ENCODE measurements at regions not wholly inside any gene's neighbourhood (a gene's known extent, or its start where the extent isn't known, plus 50 kb on each side); places are given as distances from the start of the nearest gene placed in this dataset.
"Not testable (repeated sequence)": the region's sequence is repeated elsewhere in the genome, so short reads cannot be mapped to it uniquely, and the experiment has no call there.

GRCh38 chr3:43817825-43818224, 127.1 kb downstream of the ABHD5 start:
- Histone ChIP-seq H3K9me3 (ENCODE audit: control insufficient read depth, low read length) (no peaks in the 10 kb centered on the region), H3K4me3 (ENCODE audit: insufficient read depth, low read depth, low read length, poor library complexity, severe bottlenecking) (no peak overlapping the region), H3K27ac (ENCODE audit: insufficient read depth, low read length, poor library complexity, severe bottlenecking) (no peak overlapping the region), H3K27me3 (replicated peaks; ENCODE audit: control insufficient read depth, insufficient read depth, low read length, poor library complexity, severe bottlenecking) (no peaks in the 10 kb centered on the region), H3K36me3 (ENCODE audit: control insufficient read depth, insufficient read depth, low read length) (no peaks in the 10 kb centered on the region), H3K4me1 (ENCODE audit: control insufficient read depth, insufficient read depth, low read length, poor library complexity, severe bottlenecking) (no peaks in the 10 kb centered on the region)
- no peak for DNase-seq

GRCh38 chr3:43818229-43818628, 127.5 kb downstream of the ABHD5 start:
- Histone ChIP-seq H3K4me3 (ENCODE audit: insufficient read depth, low read depth, low read length, poor library complexity, severe bottlenecking) (no peak overlapping the region), H3K9me3 (ENCODE audit: control insufficient read depth, low read length) (no peaks in the 10 kb centered on the region), H3K36me3 (ENCODE audit: control insufficient read depth, insufficient read depth, low read length) (no peaks in the 10 kb centered on the region), H3K27ac (ENCODE audit: insufficient read depth, low read length, poor library complexity, severe bottlenecking) (no peak overlapping the region), H3K27me3 (replicated peaks; ENCODE audit: control insufficient read depth, insufficient read depth, low read length, poor library complexity, severe bottlenecking) (no peaks in the 10 kb centered on the region), H3K4me1 (ENCODE audit: control insufficient read depth, insufficient read depth, low read length, poor library complexity, severe bottlenecking) (no peaks in the 10 kb centered on the region)
- DNase-seq = no peak

- no peak overlapping the region for H3K4me3 ChIP-seq (ENCODE audit: insufficient read depth, low read depth, low read length, poor library complexity, severe bottlenecking)
- no peaks in the 10 kb centered on the region for H3K27me3 ChIP-seq (replicated peaks; ENCODE audit: control insufficient read depth, insufficient read depth, low read length, poor library complexity, severe bottlenecking)
- H3K27ac ChIP-seq (ENCODE audit: insufficient read depth, low read length, poor library complexity, severe bottlenecking) = no peak overlapping the region
- no peak for DNase-seq
- H3K4me1 ChIP-seq (ENCODE audit: control insufficient read depth, insufficient read depth, low read length, poor library complexity, severe bottlenecking) = no peaks in the 10 kb centered on the region
- H3K9me3 ChIP-seq (ENCODE audit: control insufficient read depth, low read length) = no peaks in the 10 kb centered on the region
- H3K36me3 ChIP-seq (ENCODE audit: control insufficient read depth, insufficient read depth, low read length) = no peaks in the 10 kb centered on the region
Measured at GRCh38 chr3:43838009-43838758, 147.4 kb downstream of the ABHD5 start.

GRCh38 chr3:43838877-43839276, 148.1 kb downstream of the ABHD5 start:
- H3K27ac ChIP-seq (ENCODE audit: insufficient read depth, low read length, poor library complexity, severe bottlenecking) = no peak overlapping the region
- no peaks in the 10 kb centered on the region for H3K36me3 ChIP-seq (ENCODE audit: control insufficient read depth, insufficient read depth, low read length)
- no peaks in the 10 kb centered on the region for H3K4me1 ChIP-seq (ENCODE audit: control insufficient read depth, insufficient read depth, low read length, poor library complexity, severe bottlenecking)
- H3K27me3 ChIP-seq (replicated peaks; ENCODE audit: control insufficient read depth, insufficient read depth, low read length, poor library complexity, severe bottlenecking) = no peaks in the 10 kb centered on the region
- DNase-seq = no peak
- H3K9me3 ChIP-seq (ENCODE audit: control insufficient read depth, low read length) = no peaks in the 10 kb centered on the region
- H3K4me3 ChIP-seq (ENCODE audit: insufficient read depth, low read depth, low read length, poor library complexity, severe bottlenecking) = no peak overlapping the region

GRCh38 chr3:43843386-43843785, 152.6 kb downstream of the ABHD5 start:
- no peak overlapping the region for H3K4me3 ChIP-seq (ENCODE audit: insufficient read depth, low read depth, low read length, poor library complexity, severe bottlenecking)
- no peaks in the 10 kb centered on the region for H3K36me3 ChIP-seq (ENCODE audit: control insufficient read depth, insufficient read depth, low read length)
- H3K27ac ChIP-seq (ENCODE audit: insufficient read depth, low read length, poor library complexity, severe bottlenecking) = no peak overlapping the region
- DNase-seq = no peak
- no peaks in the 10 kb centered on the region for H3K4me1 ChIP-seq (ENCODE audit: control insufficient read depth, insufficient read depth, low read length, poor library complexity, severe bottlenecking)
- H3K9me3 ChIP-seq (ENCODE audit: control insufficient read depth, low read length) = no peaks in the 10 kb centered on the region
- H3K27me3 ChIP-seq (replicated peaks; ENCODE audit: control insufficient read depth, insufficient read depth, low read length, poor library complexity, severe bottlenecking) = no peaks in the 10 kb centered on the region

- no peaks in the 10 kb centered on the region for H3K36me3 ChIP-seq (ENCODE audit: control insufficient read depth, insufficient read depth, low read length)
Measured at GRCh38 chr3:43844757-43845156, 154.0 kb downstream of the ABHD5 start.

GRCh38 chr3:43845553-43845952, 154.8 kb downstream of the ABHD5 start:
- H3K4me3 ChIP-seq (ENCODE audit: insufficient read depth, low read depth, low read length, poor library complexity, severe bottlenecking); H3K27me3 ChIP-seq (replicated peaks; ENCODE audit: control insufficient read depth, insufficient read depth, low read length, poor library complexity, severe bottlenecking); H3K9me3 ChIP-seq (ENCODE audit: control insufficient read depth, low read length); H3K36me3 ChIP-seq (ENCODE audit: control insufficient read depth, insufficient read depth, low read length); H3K4me1 ChIP-seq (ENCODE audit: control insufficient read depth, insufficient read depth, low read length, poor library complexity, severe bottlenecking); DNase-seq; H3K27ac ChIP-seq (ENCODE audit: insufficient read depth, low read length, poor library complexity, severe bottlenecking): not testable (repeated sequence)

More at GRCh38 chr3:43844757-43845156, 154.0 kb downstream of the ABHD5 start:
- H3K9me3 ChIP-seq (ENCODE audit: control insufficient read depth, low read length) = no peaks in the 10 kb centered on the region
- H3K27ac ChIP-seq (ENCODE audit: insufficient read depth, low read length, poor library complexity, severe bottlenecking) = no peak overlapping the region
- H3K27me3 ChIP-seq (replicated peaks; ENCODE audit: control insufficient read depth, insufficient read depth, low read length, poor library complexity, severe bottlenecking) = no peaks in the 10 kb centered on the region
- no peak overlapping the region for H3K4me3 ChIP-seq (ENCODE audit: insufficient read depth, low read depth, low read length, poor library complexity, severe bottlenecking)
- DNase-seq = no peak
- H3K4me1 ChIP-seq (ENCODE audit: control insufficient read depth, insufficient read depth, low read length, poor library complexity, severe bottlenecking) = no peaks in the 10 kb centered on the region

GRCh38 chr3:43852066-43852465, 161.3 kb downstream of the ABHD5 start:
- Histone ChIP-seq H3K36me3 (ENCODE audit: control insufficient read depth, insufficient read depth, low read length) (no peaks in the 10 kb centered on the region), H3K27ac (ENCODE audit: insufficient read depth, low read length, poor library complexity, severe bottlenecking) (no peak overlapping the region), H3K27me3 (replicated peaks; ENCODE audit: control insufficient read depth, insufficient read depth, low read length, poor library complexity, severe bottlenecking) (no peaks in the 10 kb centered on the region), H3K4me1 (ENCODE audit: control insufficient read depth, insufficient read depth, low read length, poor library complexity, severe bottlenecking) (no peaks in the 10 kb centered on the region), H3K9me3 (ENCODE audit: control insufficient read depth, low read length) (no peaks in the 10 kb centered on the region), H3K4me3 (ENCODE audit: insufficient read depth, low read depth, low read length, poor library complexity, severe bottlenecking) (no peak overlapping the region)
- DNase-seq = no peak

GRCh38 chr3:43854283-43854682, 163.5 kb downstream of the ABHD5 start:
- H3K9me3 ChIP-seq (ENCODE audit: control insufficient read depth, low read length) = no peaks in the 10 kb centered on the region
- no peak overlapping the region for H3K4me3 ChIP-seq (ENCODE audit: insufficient read depth, low read depth, low read length, poor library complexity, severe bottlenecking)
- H3K27me3 ChIP-seq (replicated peaks; ENCODE audit: control insufficient read depth, insufficient read depth, low read length, poor library complexity, severe bottlenecking) = no peaks in the 10 kb centered on the region
- no peak overlapping the region for H3K27ac ChIP-seq (ENCODE audit: insufficient read depth, low read length, poor library complexity, severe bottlenecking)
- no peaks in the 10 kb centered on the region for H3K4me1 ChIP-seq (ENCODE audit: control insufficient read depth, insufficient read depth, low read length, poor library complexity, severe bottlenecking)
- DNase-seq = no peak
- no peaks in the 10 kb centered on the region for H3K36me3 ChIP-seq (ENCODE audit: control insufficient read depth, insufficient read depth, low read length)

GRCh38 chr3:43854916-43855315, 164.2 kb downstream of the ABHD5 start:
- H3K27me3 ChIP-seq (replicated peaks; ENCODE audit: control insufficient read depth, insufficient read depth, low read length, poor library complexity, severe bottlenecking) = no peaks in the 10 kb centered on the region
- H3K4me1 ChIP-seq (ENCODE audit: control insufficient read depth, insufficient read depth, low read length, poor library complexity, severe bottlenecking) = no peaks in the 10 kb centered on the region
- H3K27ac ChIP-seq (ENCODE audit: insufficient read depth, low read length, poor library complexity, severe bottlenecking) = no peak overlapping the region
- no peak for DNase-seq
- H3K9me3 ChIP-seq (ENCODE audit: control insufficient read depth, low read length) = no peaks in the 10 kb centered on the region
- no peak overlapping the region for H3K4me3 ChIP-seq (ENCODE audit: insufficient read depth, low read depth, low read length, poor library complexity, severe bottlenecking)
- no peaks in the 10 kb centered on the region for H3K36me3 ChIP-seq (ENCODE audit: control insufficient read depth, insufficient read depth, low read length)
